ENCODE measurements at regions not wholly inside any gene's neighbourhood (a gene's known extent, or its start where the extent isn't known, plus 50 kb on each side); places are given as distances from the start of the nearest gene placed in this dataset.

GRCh38 chr4:81659051-81659450 lies 187.3 kb upstream of the RASGEF1B start:
- H3K27ac Mint-ChIP-seq = no peak overlapping the region
- ATAC-seq (ENCODE audit: low read depth) (no peak), DNase-seq (no peak)
- H3K9me3 Mint-ChIP-seq = no peaks in the 10 kb centered on the region
- no peaks in the 10 kb centered on the region for H3K27me3 Mint-ChIP-seq
- intact Hi-C loops (cut with micrococcal nuclease) = no loop called here
- H3K36me3 Mint-ChIP-seq (ENCODE audit: low read depth) = no peaks in the 10 kb centered on the region
- POLR2A ChIA-PET = no interaction called here
- no peak for TF ChIP-seq CTCF (IDR thresholded peaks at IDR 0.05)
- H3K4me3 Mint-ChIP-seq = no peak overlapping the region
- CTCF ChIA-PET = interaction anchor here (1.2 kb wide), 1 partner anchor 18 kb away, joined by 3 read pairs; no protein-coding TSS in a partner anchor
- peaks cover 6% of the 10 kb centered on the region for H3K4me1 Mint-ChIP-seq

- Mint-ChIP-seq H3K27ac (peak overlapping the region; percentile 36), H3K9me3 (no peaks in the 10 kb centered on the region), H3K36me3 (ENCODE audit: low read depth) (no peaks in the 10 kb centered on the region), H3K27me3 (no peaks in the 10 kb centered on the region), H3K4me1 (peaks cover 51% of the 10 kb centered on the region), H3K4me3 (no peak overlapping the region)
- ChIA-PET CTCF (interaction anchor here (2.0 kb wide), 1 partner anchor 184 kb away, joined by 8 read pairs; no protein-coding TSS in a partner anchor), POLR2A (interaction anchor here (0.9 kb wide), 1 partner anchor 9 kb away, joined by 3 read pairs; no protein-coding TSS in a partner anchor)
- intact Hi-C loops (cut with micrococcal nuclease) = no loop called here
- TF ChIP-seq CTCF (IDR thresholded peaks at IDR 0.05) = no peak
- DNase-seq = no peak
- no peak for ATAC-seq (ENCODE audit: low read depth)
Observed at GRCh38 chr4:81652069-81652478, 180.4 kb upstream of the RASGEF1B start.

GRCh38 chr4:81651243-81651899 lies 179.7 kb upstream of the RASGEF1B start:
- no peak for ATAC-seq (ENCODE audit: low read depth)
- Mint-ChIP-seq H3K27me3 (no peaks in the 10 kb centered on the region), H3K4me3 (no peak overlapping the region), H3K4me1 (peaks cover 51% of the 10 kb centered on the region), H3K9me3 (no peaks in the 10 kb centered on the region), H3K27ac (no peak overlapping the region), H3K36me3 (ENCODE audit: low read depth) (no peaks in the 10 kb centered on the region)
- DNase-seq = no peak
- intact Hi-C loops (cut with micrococcal nuclease) = no loop called here
- CTCF ChIA-PET = interaction anchor here (2.0 kb wide), 1 partner anchor 184 kb away, joined by 8 read pairs; no protein-coding TSS in a partner anchor
- POLR2A ChIA-PET = no interaction called here
- no peak for TF ChIP-seq CTCF (IDR thresholded peaks at IDR 0.05)

GRCh38 chr4:81650606-81651242 lies 179.0 kb upstream of the RASGEF1B start:
- H3K36me3 Mint-ChIP-seq (ENCODE audit: low read depth) = no peaks in the 10 kb centered on the region
- ChIA-PET CTCF (interaction anchor here (2.0 kb wide), 1 partner anchor 183 kb away, joined by 8 read pairs; no protein-coding TSS in a partner anchor), POLR2A (interaction anchor here (0.8 kb wide), 1 partner anchor 88 kb away, joined by 3 read pairs; no protein-coding TSS in a partner anchor)
- DNase-seq (no peak), ATAC-seq (ENCODE audit: low read depth) (no peak)
- TF ChIP-seq CTCF (IDR thresholded peaks at IDR 0.05) = no peak
- no peaks in the 10 kb centered on the region for H3K27me3 Mint-ChIP-seq
- H3K4me3 Mint-ChIP-seq = no peak overlapping the region
- intact Hi-C loops (cut with micrococcal nuclease) = no loop called here
- H3K4me1 Mint-ChIP-seq = peaks cover 51% of the 10 kb centered on the region
- no peak overlapping the region for H3K27ac Mint-ChIP-seq
- H3K9me3 Mint-ChIP-seq = no peaks in the 10 kb centered on the region
